Activated B cell treated with CpG ODN at 0.5 μM for 24 hours (primary cell): ENCODE measurements at regions not wholly inside any gene's neighbourhood (a gene's known extent, or its start where the extent isn't known, plus 50 kb on each side); places are given as distances from the start of the nearest gene placed in this dataset.

Experiments
- ATAC-seq: fragments of 200-7000 bp; cut with Tn5 transposase; one replicate; pipeline ENCODE4 v1.10.0; 2021; ENCODE audit warnings: low read depth, mild to moderate bottlenecking, moderate library complexity
- CTCF ChIA-PET: fragments of 350-600 bp; sonication (Branson Sonifier 250); formaldehyde crosslinking; loops from one replicate; lab custom pipeline; 2021; ENCODE audit warnings: antibody characterized with exemption; lab: Charles Lee
- POLR2A ChIA-PET: fragments of 350-600 bp; sonication (Branson Sonifier 250); formaldehyde crosslinking; loops from one replicate; lab custom pipeline; 2021; ENCODE audit warnings: antibody characterized with exemption; lab: Charles Lee
- DNase-seq: peaks from one replicate; pipeline ENCODE4 v3.0.0; 2022
- H3K27ac Mint-ChIP-seq: one replicate; pipeline ENCODE4 v1.8.0; 2020; ENCODE audit warnings: mixed read lengths
- H3K27me3 Mint-ChIP-seq: one replicate; pipeline ENCODE4 v1.8.0; 2021; ENCODE audit warnings: mixed read lengths
- H3K36me3 Mint-ChIP-seq: one replicate; pipeline ENCODE4 v1.8.0; 2021; ENCODE audit warnings: low read depth, mixed read lengths
- H3K4me1 Mint-ChIP-seq: one replicate; pipeline ENCODE4 v1.8.0; 2021; ENCODE audit warnings: mixed read lengths
- H3K4me3 Mint-ChIP-seq: one replicate; pipeline ENCODE4 v1.8.0; 2020; ENCODE audit warnings: mild to moderate bottlenecking, mixed read lengths
- H3K9me3 Mint-ChIP-seq: one replicate; pipeline ENCODE4 v1.8.0; 2020; ENCODE audit warnings: mixed read lengths
- intact Hi-C: fragments of 100-400 bp; cut with micrococcal nuclease; formaldehyde crosslinking; loops from one replicate; pipeline ENCODE4 v1.15.1; 2024
- TF ChIP-seq, protein P1 (sequence below): fragments of 200-600 bp; IDR thresholded peaks from one replicate; pipeline ENCODE4 v1.8.0; 2022; ENCODE audit warnings: antibody characterized with exemption, mild to moderate bottlenecking

DNA sequence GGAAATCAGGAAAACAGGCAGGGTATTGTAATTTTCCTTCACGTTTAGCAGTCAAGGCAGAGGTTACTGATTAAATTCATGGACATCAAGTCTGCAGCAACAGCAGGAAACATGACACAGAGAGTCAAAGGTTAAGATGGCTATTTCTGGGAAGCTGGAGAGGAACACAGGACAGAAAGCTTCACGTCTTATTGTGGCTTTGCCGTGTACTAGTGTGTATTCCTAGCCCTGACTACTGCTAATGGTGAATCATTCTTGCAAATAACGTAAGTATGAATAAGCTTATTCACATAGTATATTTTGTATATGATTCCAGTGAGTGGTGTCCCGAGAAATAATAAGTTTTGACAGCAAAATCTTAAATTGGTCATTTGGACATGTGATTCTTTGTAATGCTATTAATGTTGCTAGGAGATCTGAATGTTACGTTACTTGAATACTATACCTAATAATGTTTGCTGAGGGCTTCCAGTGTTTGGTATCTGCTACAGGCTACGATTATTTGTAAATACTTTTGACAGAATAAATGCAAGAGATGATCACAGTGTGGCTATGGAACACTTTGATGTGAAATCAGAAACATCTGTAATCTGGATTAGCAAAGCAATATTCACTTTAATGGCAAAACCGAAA lies 77.4 kb downstream of the DISP1 start:
- peaks cover 8% of the 10 kb centered on the region for H3K4me1 Mint-ChIP-seq
- no peak for ATAC-seq
- no peak overlapping the region for H3K4me3 Mint-ChIP-seq
- POLR2A ChIA-PET, result interaction anchor here (0.5 kb wide), 1 partner anchor 835 kb away, joined by 3 read pairs; no protein-coding TSS in a partner anchor
- intact Hi-C loops, result no loop called here
- H3K36me3 Mint-ChIP-seq, result peaks cover 10% of the 10 kb centered on the region
- DNase-seq, result no peak
- H3K27me3 Mint-ChIP-seq, result no peaks in the 10 kb centered on the region
- no peaks in the 10 kb centered on the region for H3K9me3 Mint-ChIP-seq
- H3K27ac Mint-ChIP-seq, result no peak overlapping the region
- TF ChIP-seq, protein P1, sequence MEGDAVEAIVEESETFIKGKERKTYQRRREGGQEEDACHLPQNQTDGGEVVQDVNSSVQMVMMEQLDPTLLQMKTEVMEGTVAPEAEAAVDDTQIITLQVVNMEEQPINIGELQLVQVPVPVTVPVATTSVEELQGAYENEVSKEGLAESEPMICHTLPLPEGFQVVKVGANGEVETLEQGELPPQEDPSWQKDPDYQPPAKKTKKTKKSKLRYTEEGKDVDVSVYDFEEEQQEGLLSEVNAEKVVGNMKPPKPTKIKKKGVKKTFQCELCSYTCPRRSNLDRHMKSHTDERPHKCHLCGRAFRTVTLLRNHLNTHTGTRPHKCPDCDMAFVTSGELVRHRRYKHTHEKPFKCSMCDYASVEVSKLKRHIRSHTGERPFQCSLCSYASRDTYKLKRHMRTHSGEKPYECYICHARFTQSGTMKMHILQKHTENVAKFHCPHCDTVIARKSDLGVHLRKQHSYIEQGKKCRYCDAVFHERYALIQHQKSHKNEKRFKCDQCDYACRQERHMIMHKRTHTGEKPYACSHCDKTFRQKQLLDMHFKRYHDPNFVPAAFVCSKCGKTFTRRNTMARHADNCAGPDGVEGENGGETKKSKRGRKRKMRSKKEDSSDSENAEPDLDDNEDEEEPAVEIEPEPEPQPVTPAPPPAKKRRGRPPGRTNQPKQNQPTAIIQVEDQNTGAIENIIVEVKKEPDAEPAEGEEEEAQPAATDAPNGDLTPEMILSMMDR, result no peak
- CTCF ChIA-PET, result no interaction called here

DNA sequence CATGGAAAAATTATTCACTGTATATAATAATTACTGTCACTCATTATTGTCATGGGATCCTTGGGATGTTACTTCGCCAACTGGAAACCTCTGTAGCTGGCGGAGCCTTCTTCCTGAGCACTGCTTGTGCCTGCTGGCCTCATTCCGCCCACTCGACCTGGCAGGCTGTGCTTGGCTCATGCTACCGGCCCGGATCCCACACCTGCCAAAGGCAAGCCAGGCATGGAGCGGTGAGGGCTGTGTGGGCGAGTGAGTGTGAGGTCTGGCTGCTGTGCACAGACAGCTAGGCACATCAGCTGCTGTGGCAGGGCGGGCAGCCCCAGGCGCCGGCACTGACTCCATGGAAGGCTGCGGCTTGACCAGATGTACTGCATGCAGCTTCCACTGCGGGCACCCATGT lies 78.4 kb downstream of the DISP1 start:
- intact Hi-C loops, result no loop called here
- H3K9me3 Mint-ChIP-seq, result no peaks in the 10 kb centered on the region
- ChIA-PET POLR2A (no interaction called here), CTCF (no interaction called here)
- no peaks in the 10 kb centered on the region for H3K27me3 Mint-ChIP-seq
- no peak overlapping the region for H3K27ac Mint-ChIP-seq
- no peak overlapping the region for H3K4me3 Mint-ChIP-seq
- H3K36me3 Mint-ChIP-seq, result peaks cover 10% of the 10 kb centered on the region
- TF ChIP-seq, protein P1, result no peak
- ATAC-seq (no peak), DNase-seq (no peak)
- H3K4me1 Mint-ChIP-seq, result peaks cover 14% of the 10 kb centered on the region

DNA sequence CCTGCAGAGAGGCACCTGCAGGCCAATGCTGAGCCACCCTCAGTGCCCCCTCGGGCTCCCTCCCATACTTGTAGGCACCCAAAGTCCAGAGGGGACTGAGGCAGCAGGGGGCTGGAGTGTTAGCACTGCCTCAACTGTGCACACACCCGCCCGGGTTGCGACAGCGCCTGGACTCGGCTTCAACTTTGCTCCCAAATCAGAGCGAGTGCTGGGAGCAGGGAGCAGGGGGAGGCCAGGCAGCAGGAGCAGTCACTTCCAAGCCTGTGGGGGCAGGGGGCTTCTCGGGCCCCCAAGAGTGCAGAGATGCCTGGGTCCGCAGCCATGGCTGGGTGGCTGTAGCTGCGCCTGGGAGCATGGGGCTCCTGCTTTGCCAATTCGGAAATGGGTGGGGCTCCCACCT lies 79.5 kb downstream of the DISP1 start:
- TF ChIP-seq, protein P1, result no peak

DNA sequence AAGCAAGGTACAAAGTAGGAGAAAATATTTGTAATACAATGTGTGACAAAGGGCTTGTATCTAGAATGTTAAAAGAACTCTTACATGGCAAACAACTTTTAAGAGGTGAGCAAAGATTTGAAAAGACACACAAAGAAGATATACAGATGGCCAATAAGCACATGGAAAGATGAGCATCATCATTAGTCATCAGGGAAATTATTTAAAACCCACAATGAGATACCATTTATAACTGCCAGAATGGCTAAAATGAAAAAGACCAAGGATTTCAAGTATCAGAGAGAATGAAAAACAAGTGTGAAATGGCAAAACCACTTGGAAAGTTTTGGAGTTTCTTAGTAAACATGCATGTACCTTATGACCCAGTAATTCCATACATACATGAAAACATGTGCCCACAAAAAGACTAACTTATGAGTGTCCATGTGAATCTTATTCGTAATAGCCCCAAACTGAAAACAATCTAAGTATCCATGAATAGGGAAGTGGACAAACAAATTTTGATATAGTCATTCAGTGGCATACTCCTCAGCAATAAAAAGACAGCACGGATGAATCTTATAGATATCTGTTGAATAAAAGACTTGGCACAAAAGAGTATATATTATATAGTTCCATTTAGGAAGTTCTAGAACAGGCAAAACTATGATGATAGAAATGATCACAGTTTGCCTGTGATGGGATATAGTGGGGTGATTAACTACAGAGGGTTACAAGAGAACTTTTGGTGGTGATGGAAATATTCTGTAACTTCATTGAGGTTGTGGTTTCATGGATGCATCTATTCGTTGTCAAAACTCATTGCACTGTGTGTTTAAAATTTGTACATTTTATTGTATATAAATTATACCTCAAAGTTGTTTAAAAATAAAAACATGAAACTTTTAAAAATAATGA lies 82.0 kb downstream of the DISP1 start:
- ATAC-seq, result no peak

More for the DNA sequence above, 79.5 kb downstream of the DISP1 start:
- Mint-ChIP-seq H3K27me3 (no peaks in the 10 kb centered on the region), H3K4me3 (no peak overlapping the region), H3K4me1 (peaks cover 14% of the 10 kb centered on the region), H3K36me3 (peaks cover 10% of the 10 kb centered on the region), H3K27ac (no peak overlapping the region), H3K9me3 (no peaks in the 10 kb centered on the region)
- ChIA-PET POLR2A (interaction anchor here (0.6 kb wide), 1 partner anchor 70 kb away, joined by 3 read pairs; no protein-coding TSS in a partner anchor), CTCF (no interaction called here)
- DNase-seq (no peak), ATAC-seq (no peak)
- intact Hi-C loops, result no loop called here

More for the DNA sequence above, 82.0 kb downstream of the DISP1 start:
- intact Hi-C loops, result no loop called here
- H3K27ac Mint-ChIP-seq, result no peak overlapping the region
- no peak for DNase-seq
- TF ChIP-seq, protein P1, result no peak
- CTCF ChIA-PET, result no interaction called here
- POLR2A ChIA-PET, result no interaction called here
- no peaks in the 10 kb centered on the region for H3K9me3 Mint-ChIP-seq
- H3K4me3 Mint-ChIP-seq, result no peak overlapping the region
- no peaks in the 10 kb centered on the region for H3K27me3 Mint-ChIP-seq
- H3K36me3 Mint-ChIP-seq, result peaks cover 18% of the 10 kb centered on the region
- peaks cover 14% of the 10 kb centered on the region for H3K4me1 Mint-ChIP-seq
